ENCODE measurements at regions not wholly inside any gene's neighbourhood (a gene's known extent, or its start where the extent isn't known, plus 50 kb on each side); places are given as distances from the start of the nearest gene placed in this dataset.

- Histone ChIP-seq H4K20me1 (ENCODE audit: control insufficient read depth, insufficient read depth, low read depth, low read length) (no peaks in the 10 kb centered on the region), H3K27ac (ENCODE audit: low read depth, low read length) (no peak overlapping the region), H3F3A (ENCODE audit: control insufficient read depth, insufficient read depth) (no peaks in the 10 kb centered on the region), H3K27me3 (ENCODE audit: control insufficient read depth, low read length) (no peaks in the 10 kb centered on the region), H3K4me1 (ENCODE audit: control insufficient read depth, low read length) (peaks cover 4% of the 10 kb centered on the region), H3K4me2 (ENCODE audit: low read length) (no peak overlapping the region), H3K4me3 (ENCODE audit: low read length) (no peak overlapping the region), H3K36me3 (ENCODE audit: control insufficient read depth, low read length) (no peaks in the 10 kb centered on the region), H3K9me3 (ENCODE audit: control insufficient read depth, insufficient read depth, low read length) (no peaks in the 10 kb centered on the region), H3K79me2 (ENCODE audit: control insufficient read depth, low read length) (no peaks in the 10 kb centered on the region), H3K9me2 (replicated peaks; ENCODE audit: control insufficient read depth, low read length) (no peaks in the 10 kb centered on the region)
- TF ChIP-seq EZH2phosphoT487 (IDR thresholded peaks at IDR 0.05; ENCODE audit: borderline replicate concordance, low read length) = no peak
- no peak for TF ChIP-seq CTCF (IDR thresholded peaks at IDR 0.05; ENCODE audit: low read depth, low read length, poor library complexity, severe bottlenecking)
Measured at GRCh38 chrX:38899650-38900049, 98.4 kb downstream of the MID1IP1 start.

DNA sequence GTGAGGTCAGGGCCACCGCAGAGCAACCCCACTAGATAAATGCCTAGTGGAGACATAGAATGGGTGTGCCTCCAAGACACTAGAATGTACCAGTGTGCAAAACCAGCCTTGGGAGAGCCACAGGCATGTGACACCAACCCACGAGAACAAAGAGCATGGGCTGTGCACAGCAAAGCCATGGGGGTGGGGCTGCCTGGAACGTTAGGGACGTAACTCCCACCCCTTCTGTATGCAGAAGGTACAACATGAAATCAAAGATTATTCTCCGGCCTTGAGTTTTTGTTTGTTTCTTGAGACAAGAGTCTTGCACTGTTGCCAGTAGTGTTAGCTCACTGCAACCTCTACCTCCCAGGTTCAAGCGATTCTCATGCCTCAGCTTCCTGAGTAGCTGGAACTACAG, 99.5 kb downstream of the MID1IP1 start:
- Histone ChIP-seq H3K27me3 (ENCODE audit: control insufficient read depth, low read length) (no peaks in the 10 kb centered on the region), H3K4me2 (ENCODE audit: low read length) (no peak overlapping the region), H3F3A (ENCODE audit: control insufficient read depth, insufficient read depth) (no peaks in the 10 kb centered on the region), H3K79me2 (ENCODE audit: control insufficient read depth, low read length) (no peaks in the 10 kb centered on the region), H3K4me1 (ENCODE audit: control insufficient read depth, low read length) (peaks cover 4% of the 10 kb centered on the region), H3K9me3 (ENCODE audit: control insufficient read depth, insufficient read depth, low read length) (no peaks in the 10 kb centered on the region), H3K9me2 (replicated peaks; ENCODE audit: control insufficient read depth, low read length) (no peaks in the 10 kb centered on the region), H4K20me1 (ENCODE audit: control insufficient read depth, insufficient read depth, low read depth, low read length) (no peaks in the 10 kb centered on the region), H3K36me3 (ENCODE audit: control insufficient read depth, low read length) (no peaks in the 10 kb centered on the region), H3K4me3 (ENCODE audit: low read length) (no peak overlapping the region), H3K27ac (ENCODE audit: low read depth, low read length) (no peak overlapping the region)
- TF ChIP-seq CTCF (IDR thresholded peaks at IDR 0.05; ENCODE audit: low read depth, low read length, poor library complexity, severe bottlenecking) = no peak
- no peak for TF ChIP-seq EZH2phosphoT487 (IDR thresholded peaks at IDR 0.05; ENCODE audit: borderline replicate concordance, low read length)

- Histone ChIP-seq H3K9me3 (ENCODE audit: control insufficient read depth, insufficient read depth, low read length) (no peaks in the 10 kb centered on the region), H3K27ac (ENCODE audit: low read depth, low read length) (no peak overlapping the region), H3K36me3 (ENCODE audit: control insufficient read depth, low read length) (no peaks in the 10 kb centered on the region), H3K79me2 (ENCODE audit: control insufficient read depth, low read length) (no peaks in the 10 kb centered on the region), H3K4me1 (ENCODE audit: control insufficient read depth, low read length) (peaks cover 4% of the 10 kb centered on the region), H3K27me3 (ENCODE audit: control insufficient read depth, low read length) (no peaks in the 10 kb centered on the region), H4K20me1 (ENCODE audit: control insufficient read depth, insufficient read depth, low read depth, low read length) (no peaks in the 10 kb centered on the region), H3F3A (ENCODE audit: control insufficient read depth, insufficient read depth) (no peaks in the 10 kb centered on the region), H3K9me2 (replicated peaks; ENCODE audit: control insufficient read depth, low read length) (no peaks in the 10 kb centered on the region), H3K4me2 (ENCODE audit: low read length) (no peak overlapping the region), H3K4me3 (ENCODE audit: low read length) (no peak overlapping the region)
- no peak for TF ChIP-seq EZH2phosphoT487 (IDR thresholded peaks at IDR 0.05; ENCODE audit: borderline replicate concordance, low read length)
- no peak for TF ChIP-seq CTCF (IDR thresholded peaks at IDR 0.05; ENCODE audit: low read depth, low read length, poor library complexity, severe bottlenecking)
Measured at GRCh38 chrX:38902972-38903492, 101.8 kb downstream of the MID1IP1 start.

Data from DOHH2 (cell line).